HG02943 (cell line): ENCODE measurements at regions not wholly inside any gene's neighbourhood (a gene's known extent, or its start where the extent isn't known, plus 50 kb on each side); places are given as distances from the start of the nearest gene placed in this dataset.

ENCODE experiments used
- ATAC-seq: cut with Tn5 transposase; IDR thresholded peaks from one replicate; pipeline ENCODE4 v1.9.1; 2021; ENCODE audit warnings: mild to moderate bottlenecking, low read depth, moderate library complexity; ENCODE audit not compliant: unreplicated experiment

DNA sequence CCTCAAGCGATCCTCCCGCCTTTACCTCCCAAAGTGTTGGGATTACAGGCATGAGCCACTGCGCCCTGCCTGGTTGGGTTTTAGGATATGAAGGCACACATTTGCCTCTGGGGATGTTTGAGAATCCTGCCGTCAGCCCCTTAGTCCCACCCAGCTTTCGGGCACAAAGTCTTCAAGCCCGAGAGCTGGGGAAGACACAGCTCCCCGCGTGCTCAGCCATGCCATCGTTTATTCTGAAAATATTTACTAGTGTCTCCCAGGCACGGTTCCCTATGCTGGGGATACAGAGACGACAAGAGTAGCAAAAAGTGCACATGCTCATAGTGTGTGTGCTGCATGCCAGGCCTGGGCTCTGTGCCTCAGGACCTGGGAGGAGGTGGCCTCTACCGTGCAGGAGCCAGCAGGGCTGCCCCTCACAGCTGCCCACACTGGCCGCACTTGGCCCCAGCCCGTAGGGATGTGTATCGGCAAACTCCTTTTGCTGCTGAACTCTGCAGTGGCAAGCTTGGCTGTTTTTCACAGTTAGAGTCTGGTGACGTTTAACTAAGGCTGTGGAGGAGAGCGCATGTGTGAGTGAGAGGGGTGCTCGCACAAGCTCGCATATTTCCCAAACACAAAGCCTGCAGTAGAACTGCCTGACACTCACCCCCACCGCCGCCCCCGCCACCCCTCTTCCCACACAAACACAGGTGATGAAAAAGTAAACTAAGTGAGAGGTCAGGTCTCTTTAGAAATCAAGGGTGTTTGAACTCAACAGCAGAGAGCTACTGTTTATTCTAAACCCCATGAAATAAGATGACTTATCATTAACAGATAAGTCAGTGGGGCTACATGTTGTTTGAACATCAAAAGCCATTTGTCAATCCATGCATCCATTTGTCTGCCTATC is 266.4 kb downstream of the MRTFB start:
- no peak for ATAC-seq

DNA sequence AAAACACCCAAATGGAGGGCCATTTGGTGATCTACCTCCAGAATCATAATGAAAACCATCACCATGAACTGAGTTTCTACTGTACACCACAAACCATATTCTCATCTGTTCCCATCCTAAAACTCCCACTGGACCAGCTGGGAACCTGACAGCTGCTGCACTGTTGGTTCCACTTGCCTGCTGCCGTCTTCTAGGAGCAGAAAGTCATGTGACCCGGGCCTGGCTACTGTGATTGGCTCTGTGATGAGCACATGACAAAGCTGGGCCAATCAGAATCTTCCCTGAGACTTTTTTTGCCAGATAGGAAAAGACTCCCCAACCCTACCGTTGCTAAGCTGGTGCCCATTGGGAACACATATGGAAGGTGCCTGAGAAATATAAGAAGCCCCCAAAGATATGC is 264.2 kb downstream of the MRTFB start:
- ATAC-seq: no peak

DNA sequence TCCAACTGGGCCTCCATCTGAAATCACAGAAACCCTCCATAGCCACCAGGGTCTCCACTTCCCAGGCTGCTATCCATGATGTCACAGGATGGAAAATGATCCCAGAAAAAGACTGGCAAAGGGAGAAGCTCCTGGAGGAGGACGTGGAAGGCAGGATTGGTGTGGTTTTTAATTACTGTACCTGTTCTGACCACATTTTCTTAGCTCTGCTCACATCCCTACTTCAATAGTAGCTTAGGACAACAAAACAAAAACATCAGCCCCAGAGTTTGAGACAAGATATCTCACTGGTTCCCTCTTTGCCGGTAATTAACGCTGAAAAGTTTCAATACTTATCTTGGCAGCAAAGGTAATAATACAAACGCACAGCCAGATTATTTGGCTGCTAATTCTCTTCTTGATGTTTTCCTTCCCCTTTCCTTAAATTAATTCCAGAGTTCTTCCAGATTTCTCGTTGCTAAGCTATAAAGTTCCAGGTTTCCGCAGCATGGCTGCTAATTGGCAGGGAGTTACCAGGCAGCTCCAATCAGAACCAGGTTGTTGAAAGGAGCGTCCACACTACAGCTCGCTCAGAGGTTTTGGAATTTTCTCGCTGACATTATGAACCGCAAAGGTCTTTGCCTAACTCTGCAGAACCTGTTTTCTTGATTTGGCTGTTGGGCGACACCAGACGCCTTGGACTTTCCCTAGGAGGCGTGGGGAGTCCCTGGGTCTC is 263.4 kb downstream of the MRTFB start:
- no peak for ATAC-seq

DNA sequence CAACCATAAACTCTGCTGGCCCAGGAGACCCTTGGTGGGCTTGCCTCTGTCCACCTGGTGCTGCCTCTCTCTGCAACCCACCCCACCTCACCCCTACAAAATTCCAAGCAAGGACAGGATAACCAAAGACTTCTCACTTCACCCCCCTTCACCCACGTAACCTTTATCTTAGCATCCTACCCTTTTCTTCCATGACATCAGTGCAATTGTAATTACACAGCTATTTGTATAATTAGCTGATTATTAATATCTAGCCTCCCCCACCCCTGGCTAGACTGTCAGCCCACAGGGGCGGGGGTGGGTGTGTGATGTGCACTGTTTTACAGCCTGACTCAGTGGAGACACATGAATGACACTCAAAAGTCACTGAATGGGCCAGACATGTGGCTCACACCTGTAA is 262.2 kb downstream of the MRTFB start:
- no peak for ATAC-seq

DNA sequence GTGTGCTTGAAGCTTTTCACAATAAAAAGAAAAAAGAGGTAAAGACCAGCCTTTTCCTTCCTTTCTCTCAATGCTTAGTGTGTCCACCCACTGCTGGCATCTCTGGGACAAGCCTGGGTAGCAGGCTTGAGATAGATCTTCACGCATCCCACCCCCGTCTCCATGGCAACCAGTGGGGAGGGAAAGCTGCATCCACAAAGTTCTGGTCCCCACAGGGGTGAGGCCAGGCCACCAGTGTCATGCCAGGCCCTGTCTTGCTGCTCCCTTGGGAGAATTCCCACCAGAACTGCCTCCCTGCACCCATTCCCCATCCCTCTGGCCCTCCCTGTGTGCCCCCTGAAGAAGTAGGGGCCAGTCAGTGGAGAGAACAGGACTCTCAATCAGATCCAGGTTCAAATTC is 259.9 kb downstream of the MRTFB start:
- no peak for ATAC-seq

DNA sequence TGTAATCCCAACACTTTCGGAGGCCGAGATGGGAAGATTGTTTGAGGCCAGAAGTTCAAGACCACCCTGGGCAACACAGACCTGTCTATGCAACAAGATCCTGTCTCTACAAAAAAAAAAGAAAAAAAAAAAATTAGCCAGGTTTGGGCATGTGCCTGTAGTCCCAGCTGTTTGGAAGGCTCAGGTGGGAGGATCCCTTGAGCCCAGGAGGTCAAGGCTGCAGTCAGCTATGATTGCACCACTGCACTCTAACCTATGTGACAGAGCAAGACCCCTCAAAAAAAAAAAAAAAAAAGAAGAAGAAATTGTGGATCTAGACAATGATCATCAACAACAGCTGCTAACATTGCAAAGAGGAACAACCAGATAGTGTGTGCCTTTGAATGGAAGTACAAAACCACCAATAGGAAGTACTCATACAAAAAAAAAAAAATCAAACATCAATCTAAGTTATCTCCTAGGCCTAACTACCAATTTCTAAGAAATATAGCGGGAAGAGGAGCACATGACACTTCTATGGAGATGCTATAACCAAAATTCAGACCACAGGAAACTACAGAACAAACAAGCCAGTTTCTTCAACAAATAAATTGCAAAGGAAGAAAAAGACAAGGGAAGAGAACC is 258.7 kb downstream of the MRTFB start:
- ATAC-seq: no peak

DNA sequence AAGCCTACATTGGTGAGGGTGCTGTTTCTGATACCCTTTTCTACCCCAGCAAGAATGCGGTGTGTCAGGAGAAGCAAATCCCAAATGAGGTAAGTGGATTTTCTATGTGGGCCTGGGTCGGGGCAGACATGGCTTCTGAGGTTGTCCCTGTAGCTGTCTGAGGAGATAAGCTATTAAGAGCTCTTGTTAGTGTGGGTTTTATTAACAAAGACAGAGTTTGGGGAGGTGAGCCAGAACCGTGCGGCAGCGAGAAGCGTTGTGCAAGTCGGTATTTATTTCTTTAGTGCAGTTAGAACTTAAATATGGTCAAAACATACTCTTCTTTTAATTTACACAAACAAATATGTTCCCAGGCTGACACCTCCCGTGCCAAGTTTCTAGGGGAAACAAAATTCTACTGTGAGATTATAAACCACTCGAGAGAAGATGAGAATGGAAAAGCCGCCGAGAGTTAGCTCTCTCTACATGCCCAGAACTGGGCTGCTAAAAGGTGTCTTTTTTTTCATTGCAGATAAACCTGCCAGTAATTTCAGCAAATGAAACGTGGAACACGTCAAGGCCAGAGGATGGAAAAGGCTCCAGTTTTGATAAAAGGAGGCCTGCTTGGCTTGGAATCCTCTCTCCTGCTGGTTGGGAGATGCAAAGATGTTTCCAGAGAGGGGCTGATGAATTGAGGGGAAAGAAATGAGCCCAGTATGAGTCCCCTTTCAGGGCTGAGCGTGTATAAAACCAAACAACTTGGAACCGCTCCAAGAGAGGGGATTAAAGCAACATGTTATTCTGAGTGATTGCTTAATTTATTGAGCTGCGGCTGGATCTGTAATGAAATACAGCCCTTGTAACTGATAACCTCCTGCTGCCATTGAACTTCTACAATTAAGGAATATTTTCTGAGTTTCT is 254.6 kb downstream of the MRTFB start:
- ATAC-seq: no peak

DNA sequence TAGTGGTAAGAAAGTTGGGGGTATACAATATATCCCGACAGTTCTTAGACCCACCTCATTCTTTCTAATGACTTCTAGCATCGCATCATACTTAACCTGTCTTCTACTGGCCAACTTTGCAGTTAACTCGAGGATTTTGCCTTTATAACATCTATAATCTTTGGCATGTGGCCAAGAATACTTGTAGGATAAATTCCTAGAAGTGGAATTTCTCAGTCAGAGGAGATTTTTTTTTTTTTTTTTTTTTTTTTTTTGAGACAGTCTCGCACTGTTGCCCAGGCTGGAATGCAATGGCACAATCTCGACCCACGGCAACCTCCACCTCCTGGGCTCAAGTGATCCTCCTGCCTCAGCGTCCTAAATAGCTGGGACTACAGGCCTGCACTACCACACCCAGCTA is 253.5 kb downstream of the MRTFB start:
- no peak for ATAC-seq

DNA sequence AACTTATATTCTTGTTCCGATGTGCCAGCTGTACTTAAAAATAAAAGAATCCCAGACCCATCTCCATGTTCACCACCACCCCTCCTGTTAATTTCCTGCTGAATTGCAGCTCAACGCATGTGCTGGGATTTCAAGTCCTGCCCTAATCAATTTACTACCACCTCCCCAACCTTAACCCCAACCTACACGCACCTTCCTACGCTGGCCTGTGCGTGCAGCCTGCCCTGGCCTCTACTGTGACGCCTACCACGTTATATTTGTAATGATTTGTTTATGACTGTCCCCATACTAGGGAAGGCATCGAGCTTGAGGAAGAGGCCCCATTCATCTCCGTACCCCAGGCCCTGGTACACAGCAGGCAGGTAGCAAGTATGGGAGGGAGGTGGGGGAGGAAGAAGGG is 251.1 kb downstream of the MRTFB start:
- no peak for ATAC-seq

DNA sequence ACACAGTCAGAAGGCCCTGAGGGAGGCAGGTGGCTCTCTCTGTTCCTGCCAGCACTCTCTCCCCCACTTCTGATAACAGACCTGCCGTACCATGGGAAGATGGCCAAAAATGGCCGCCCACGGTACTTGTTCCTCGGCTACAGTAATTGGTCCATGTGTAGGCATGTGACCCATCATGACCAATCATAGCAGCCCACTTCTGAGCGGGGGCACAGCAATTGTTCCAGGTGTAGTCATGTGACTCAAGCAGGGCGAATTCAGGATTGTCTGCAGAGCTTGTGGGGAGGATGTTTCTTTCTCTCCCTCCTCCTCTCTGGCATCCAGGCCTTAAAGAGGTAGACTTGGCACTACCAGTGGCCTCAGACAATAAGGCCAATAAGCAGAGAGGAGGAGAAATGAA is 250.4 kb downstream of the MRTFB start:
- no peak for ATAC-seq

DNA sequence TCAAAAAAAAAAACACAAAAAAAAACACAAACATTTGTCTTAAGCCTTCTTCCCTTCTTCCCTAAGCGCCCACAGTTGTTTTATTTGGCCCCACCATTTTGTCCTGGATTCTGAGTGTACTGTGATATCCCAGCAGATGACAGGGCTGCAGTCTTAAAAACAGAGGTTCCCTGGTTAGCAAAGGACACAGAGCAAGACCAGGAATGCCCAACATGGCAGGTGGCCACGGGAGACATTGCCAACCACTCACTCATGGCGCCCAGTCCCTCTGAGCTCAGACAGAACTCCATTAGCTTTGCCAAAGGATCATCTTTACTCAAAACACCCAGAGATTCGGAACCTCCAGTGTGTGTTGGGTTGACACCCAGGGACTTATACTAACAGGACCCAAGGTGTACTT is 249.3 kb downstream of the MRTFB start:
- ATAC-seq: no peak
